HCT116 (cell line): ENCODE measurements at regions not wholly inside any gene's neighbourhood (a gene's known extent, or its start where the extent isn't known, plus 50 kb on each side); places are given as distances from the start of the nearest gene placed in this dataset.

Source experiments
- ATAC-seq: fragments of 200-7000 bp; cut with Tn5 transposase; 2 replicates; pipeline ENCODE4 v1.9.1; 2020; ENCODE audit warnings: mild to moderate bottlenecking, moderate library complexity
- BruUV-seq: library from RNA; stranded (reverse); fragments of 400-500 nt; replicated peaks from 2 replicates; lab custom pipeline; 2021; lab: Mats Ljungman, UMichigan
- CTCF ChIA-PET: fragments of 300-600 bp; sonication (Branson Sonifier 250); formaldehyde crosslinking; loops from one replicate; lab custom pipeline; 2021; ENCODE audit warnings: antibody characterized with exemption; lab: Charles Lee
- POLR2A ChIA-PET: fragments of 300-600, 350-600 bp; sonication (Branson Sonifier 250); formaldehyde crosslinking; loops from one replicate; lab custom pipeline; 2021; ENCODE audit warnings: antibody characterized with exemption; lab: Charles Lee
- RAD21 ChIA-PET, 2 experiments: fragments of 300-600 bp; sonication (Branson Sonifier 250); formaldehyde crosslinking; loops; one replicate each; lab custom pipeline; 2023; ENCODE audit warnings: low total read pairs in 2 of 2; ENCODE audit not compliant: uncharacterized antibody in 2 of 2, unreplicated experiment in 2 of 2, low non-redundant PET in 1 of 2; lab: Charles Lee
- DNase-seq: peaks from one replicate; pipeline ENCODE4 v3.0.0-alpha.2; 2010; ENCODE audit warnings: low read depth, low spot score
- H2AFZ ChIP-seq: fragments of 200-600 bp; shearing (Covaris generic), sonication (generic); 2 replicates; pipeline ENCODE4 v1.6.1; 2017; ENCODE audit warnings: low read depth, mixed run types, mixed read lengths, antibody characterized with exemption, low read length; ENCODE audit not compliant: poor library complexity, severe bottlenecking
- H3K27ac ChIP-seq: 2 replicates; pipeline ENCODE4 v1.5.1; 2012; ENCODE audit warnings: low read depth, low read length
- H3K27me3 ChIP-seq: fragments of 200-600 bp; sonication (generic); 2 replicates; pipeline ENCODE4 v1.6.1; 2016; ENCODE audit warnings: mixed run types, low read length, mixed read lengths; ENCODE audit not compliant: insufficient read depth
- H3K36me3 ChIP-seq, 2 experiments: fragments of 200-500 bp in 1 of 2; fragments of 200-600 bp in 1 of 2; sonication (Bioruptor generic) in 1 of 2; sonication (generic) in 1 of 2; 2 replicates each; pipeline versions ENCODE4 v1.5.1 to v1.6.1; 2014 to 2016; ENCODE audit warnings: low read length in 2 of 2, inconsistent platforms in 1 of 2, mixed read lengths in 1 of 2, mixed run types in 1 of 2; ENCODE audit not compliant: insufficient read depth in 2 of 2, control insufficient read depth in 1 of 2
- H3K4me1 ChIP-seq, 2 experiments: fragments of 200-600 bp in 1 of 2; sonication (generic) in 1 of 2; 2 replicates each; pipeline versions ENCODE4 v1.5.1 to v1.6.1; 2012 to 2017; ENCODE audit warnings: low read length in 2 of 2, inconsistent platforms in 1 of 2, mild to moderate bottlenecking in 1 of 2, mixed read lengths in 1 of 2, mixed run types in 1 of 2, moderate library complexity in 1 of 2; ENCODE audit not compliant: insufficient read depth in 2 of 2, control insufficient read depth in 1 of 2
- H3K4me2 ChIP-seq: fragments of 200-600 bp; sonication (generic); 2 replicates; pipeline ENCODE4 v1.6.1; 2017; ENCODE audit warnings: mixed run types, low read length, mixed read lengths
- H3K4me3 ChIP-seq, 2 experiments: fragments of 200-600 bp in 1 of 2; sonication (generic) in 1 of 2; replicated peaks in 1 of 2; 2 replicates each; pipeline ENCODE4 v1.5.1; 2011 to 2016; ENCODE audit warnings: low read length in 2 of 2, control low read depth in 1 of 2, low read depth in 1 of 2, mild to moderate bottlenecking in 1 of 2, mixed read lengths in 1 of 2, mixed run types in 1 of 2
- H3K79me2 ChIP-seq: fragments of 200-600 bp; sonication (generic); 2 replicates; pipeline ENCODE4 v1.6.1; 2017; ENCODE audit warnings: mild to moderate bottlenecking, mixed run types, low read length, moderate library complexity, mixed read lengths; ENCODE audit not compliant: insufficient read depth
- H3K9ac ChIP-seq: fragments of 200-600 bp; sonication (generic); 2 replicates; pipeline ENCODE4 v1.6.1; 2016; ENCODE audit warnings: low read length, mixed read lengths
- H3K9me2 ChIP-seq: fragments of 200-600 bp; sonication (generic), shearing (Covaris generic); 2 replicates; pipeline ENCODE4 v1.6.1; 2017; ENCODE audit warnings: mixed run types, mild to moderate bottlenecking, moderate library complexity; ENCODE audit not compliant: insufficient read depth
- H3K9me3 ChIP-seq, 2 experiments: fragments of 200-500 bp in 1 of 2; fragments of 200-600 bp in 1 of 2; sonication (Bioruptor generic) in 1 of 2; sonication (generic) in 1 of 2; 2 replicates each; pipeline ENCODE4 v1.6.1; 2014 to 2017; ENCODE audit warnings: low read length in 2 of 2, mixed read lengths in 2 of 2, inconsistent platforms in 1 of 2, low read depth in 1 of 2, mild to moderate bottlenecking in 1 of 2, mixed run types in 1 of 2, moderate library complexity in 1 of 2; ENCODE audit not compliant: control insufficient read depth in 1 of 2, insufficient read depth in 1 of 2
- H4K20me1 ChIP-seq: fragments of 200-600 bp; sonication (generic), shearing (Covaris generic); 2 replicates; pipeline ENCODE4 v1.6.1; 2017; ENCODE audit warnings: mixed run types, mild to moderate bottlenecking, moderate library complexity; ENCODE audit not compliant: insufficient read depth
- CEBPB ChIP-seq: IDR thresholded peaks from 2 replicates; pipeline ENCODE4 v1.6.1; 2012; ENCODE audit warnings: low read depth
- ELF1 ChIP-seq: IDR thresholded peaks from 2 replicates; pipeline ENCODE4 v1.6.1; 2012; ENCODE audit warnings: low read depth, borderline replicate concordance
- EZH2 ChIP-seq: fragments of 200-600 bp; sonication (generic); IDR thresholded peaks from 2 replicates; pipeline ENCODE4 v1.6.1; 2017; ENCODE audit warnings: antibody characterized with exemption, mixed run types
- POLR2A ChIP-seq: IDR thresholded peaks from 2 replicates; pipeline ENCODE4 v1.7.0; 2011; ENCODE audit warnings: borderline replicate concordance; ENCODE audit not compliant: insufficient read depth, insufficient read length; ENCODE audit errors: extremely low read depth
- POLR2AphosphoS5 ChIP-seq: IDR thresholded peaks from 2 replicates; pipeline ENCODE4 v1.6.1; 2011; ENCODE audit warnings: mild to moderate bottlenecking, low read depth, low read length, moderate library complexity
- SIN3A ChIP-seq: IDR thresholded peaks from 2 replicates; pipeline ENCODE4 v1.6.1; 2012; ENCODE audit warnings: low read depth
- SP1 ChIP-seq: IDR thresholded peaks from 2 replicates; pipeline ENCODE4 v1.6.1; 2012; ENCODE audit warnings: low read depth
- SRF ChIP-seq: IDR thresholded peaks from 2 replicates; pipeline ENCODE4 v1.6.1; 2012; ENCODE audit warnings: low read depth
- TCF7L2 ChIP-seq: IDR thresholded peaks from 2 replicates; pipeline ENCODE4 v1.7.0; 2011; ENCODE audit warnings: borderline replicate concordance, inconsistent platforms; ENCODE audit not compliant: insufficient read depth, insufficient read length; ENCODE audit errors: extremely low read depth
- YY1 ChIP-seq: IDR thresholded peaks from 2 replicates; pipeline ENCODE4 v1.6.1; 2011; ENCODE audit warnings: low read length, low read depth, moderate library complexity, mild to moderate bottlenecking; ENCODE audit not compliant: insufficient replicate concordance; ENCODE audit errors: extremely low read depth
- ZFX ChIP-seq: fragments of 450-650 bp; IDR thresholded peaks from 2 replicates; pipeline ENCODE4 v1.6.1; 2017
- ZNF274 ChIP-seq: fragments of 200-500 bp; sonication (Bioruptor generic); IDR thresholded peaks from 2 replicates; pipeline ENCODE4 v1.6.1; 2014; ENCODE audit warnings: mild to moderate bottlenecking, low read depth, low read length, inconsistent platforms
- intact Hi-C: fragments of 100-400 bp; cut with micrococcal nuclease; formaldehyde crosslinking; loops from 2 replicates; pipeline ENCODE4 v1.10.0; 2022
- TF ChIP-seq, protein P1 (sequence below): IDR thresholded peaks from 2 replicates; pipeline ENCODE4 v1.6.1; 2011; ENCODE audit warnings: mild to moderate bottlenecking, low read length, moderate library complexity; ENCODE audit not compliant: insufficient replicate concordance; ENCODE audit errors: extremely low read depth
- TF ChIP-seq, protein P2 (sequence below): IDR thresholded peaks from 2 replicates; pipeline ENCODE4 v1.6.1; 2012
- TF ChIP-seq, protein P3 (sequence below), 3 experiments: fragments of 200-600 bp in 1 of 3; sonication (generic) in 1 of 3; IDR thresholded peaks in 2 of 3; conservative IDR thresholded peaks in 1 of 3; 2 replicates each; pipeline ENCODE4 v1.5.1; 2012 to 2017; ENCODE audit warnings: low read depth in 2 of 3, low read length in 2 of 3, antibody characterized with exemption in 1 of 3, borderline replicate concordance in 1 of 3, control low read depth in 1 of 3, mild to moderate bottlenecking in 1 of 3, mixed read lengths in 1 of 3, mixed run types in 1 of 3, moderate library complexity in 1 of 3; ENCODE audit not compliant: insufficient read depth in 1 of 3
- TF ChIP-seq, protein P4 (sequence below): IDR thresholded peaks from 2 replicates; pipeline ENCODE4 v1.6.1; 2012

DNA sequence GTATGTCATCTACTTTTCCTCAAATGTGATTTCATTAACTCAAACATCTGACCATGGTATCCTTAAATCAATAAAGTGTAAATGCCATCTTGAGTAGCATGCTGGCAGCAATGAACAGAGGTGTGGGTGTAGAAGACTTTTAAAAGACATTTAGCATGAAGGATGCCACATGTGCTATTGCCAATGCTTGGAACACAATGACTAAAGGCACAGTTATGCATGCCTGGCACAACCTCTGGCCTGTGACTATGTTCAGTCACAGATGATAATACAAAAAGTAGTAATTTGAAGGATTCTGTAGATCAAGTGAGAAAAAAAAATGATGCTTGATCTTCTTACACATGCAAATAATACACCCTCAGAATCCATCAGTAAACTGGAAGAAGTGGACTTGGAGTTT is 938.9 kb upstream of the ADGRL4 start (continued):
- TF ChIP-seq ZNF274 (no peak), SIN3A (no peak), ZFX (no peak)

DNA sequence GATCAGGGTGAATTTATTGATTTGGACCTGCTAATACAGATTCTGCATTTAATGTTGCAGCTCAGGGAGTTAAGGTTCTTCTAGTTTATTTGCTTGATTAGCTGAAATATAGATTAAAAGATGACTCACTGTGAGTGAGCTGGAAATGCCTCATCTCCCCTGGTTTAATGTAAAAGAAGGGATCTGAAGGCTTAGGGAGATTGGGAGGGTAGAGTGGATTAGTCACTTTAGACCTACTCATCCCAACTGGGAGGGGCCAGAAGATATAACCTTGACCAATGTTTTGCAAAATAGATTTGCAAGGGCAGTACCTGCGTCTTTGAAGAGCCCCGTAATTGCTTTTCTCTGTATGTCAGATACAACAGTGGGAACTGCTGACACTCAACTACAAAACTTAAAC is 922.8 kb upstream of the ADGRL4 start:
- DNase-seq = no peak
- no peak overlapping the region for H3K4me3 ChIP-seq
- H3K9ac ChIP-seq = no peak overlapping the region
- no peak overlapping the region for H3K27ac ChIP-seq
- H2AFZ ChIP-seq = no peak overlapping the region
- no peaks in the 10 kb centered on the region for H3K79me2 ChIP-seq
- POLR2A ChIA-PET = no interaction called here
- TF ChIP-seq POLR2A = no peak
- TF ChIP-seq TCF7L2 = no peak
- no peak for TF ChIP-seq ELF1
- RAD21 ChIA-PET = no interaction called here
- H3K9me3 ChIP-seq = no peaks in the 10 kb centered on the region
- no peak overlapping the region for H3K4me2 ChIP-seq
- ATAC-seq = no peak
- no peaks in the 10 kb centered on the region for H4K20me1 ChIP-seq
- H3K27me3 ChIP-seq = no peaks in the 10 kb centered on the region
- H3K9me2 ChIP-seq = no peaks in the 10 kb centered on the region
- CTCF ChIA-PET = no interaction called here
- no peaks in the 10 kb centered on the region for H3K4me1 ChIP-seq
- intact Hi-C loops = no loop called here
- H3K36me3 ChIP-seq = no peaks in the 10 kb centered on the region
- BruUV-seq = no TSS peak

DNA sequence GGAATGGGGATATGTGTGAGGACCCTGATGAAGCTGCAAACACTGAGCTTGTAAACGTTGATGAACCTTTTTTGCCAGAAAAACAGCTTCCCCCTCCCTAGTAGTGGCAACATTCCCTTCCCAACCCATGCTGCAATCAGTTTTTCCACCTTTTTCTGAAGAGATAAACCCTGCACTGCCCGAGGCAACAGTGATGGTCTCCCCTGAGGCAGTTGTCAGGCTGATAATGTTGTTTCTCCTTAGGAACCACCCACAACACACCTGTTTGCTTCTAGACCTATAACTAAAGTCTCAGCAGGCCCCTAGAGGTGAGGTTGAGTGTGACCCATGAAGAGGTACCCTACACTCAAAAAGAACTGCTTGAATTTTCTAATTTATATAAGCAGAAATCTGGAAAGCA is 922.4 kb upstream of the ADGRL4 start:
- Histone ChIP-seq H4K20me1 (no peaks in the 10 kb centered on the region), H3K9me3 (no peaks in the 10 kb centered on the region), H2AFZ (no peak overlapping the region), H3K4me2 (no peak overlapping the region), H3K27ac (no peak overlapping the region), H3K36me3 (no peaks in the 10 kb centered on the region), H3K27me3 (no peaks in the 10 kb centered on the region), H3K4me1 (no peaks in the 10 kb centered on the region), H3K9ac (no peak overlapping the region), H3K79me2 (no peaks in the 10 kb centered on the region), H3K9me2 (no peaks in the 10 kb centered on the region), H3K4me3 (no peak overlapping the region)
- ChIA-PET POLR2A (no interaction called here), RAD21 (no interaction called here), CTCF (no interaction called here)
- ATAC-seq = no peak
- DNase-seq = no peak
- intact Hi-C loops = no loop called here
- BruUV-seq = no TSS peak
- no peak for TF ChIP-seq TCF7L2
- TF ChIP-seq POLR2AphosphoS5 = no peak
- no peak for TF ChIP-seq SRF
- no peak for TF ChIP-seq YY1
- TF ChIP-seq, protein P1, sequence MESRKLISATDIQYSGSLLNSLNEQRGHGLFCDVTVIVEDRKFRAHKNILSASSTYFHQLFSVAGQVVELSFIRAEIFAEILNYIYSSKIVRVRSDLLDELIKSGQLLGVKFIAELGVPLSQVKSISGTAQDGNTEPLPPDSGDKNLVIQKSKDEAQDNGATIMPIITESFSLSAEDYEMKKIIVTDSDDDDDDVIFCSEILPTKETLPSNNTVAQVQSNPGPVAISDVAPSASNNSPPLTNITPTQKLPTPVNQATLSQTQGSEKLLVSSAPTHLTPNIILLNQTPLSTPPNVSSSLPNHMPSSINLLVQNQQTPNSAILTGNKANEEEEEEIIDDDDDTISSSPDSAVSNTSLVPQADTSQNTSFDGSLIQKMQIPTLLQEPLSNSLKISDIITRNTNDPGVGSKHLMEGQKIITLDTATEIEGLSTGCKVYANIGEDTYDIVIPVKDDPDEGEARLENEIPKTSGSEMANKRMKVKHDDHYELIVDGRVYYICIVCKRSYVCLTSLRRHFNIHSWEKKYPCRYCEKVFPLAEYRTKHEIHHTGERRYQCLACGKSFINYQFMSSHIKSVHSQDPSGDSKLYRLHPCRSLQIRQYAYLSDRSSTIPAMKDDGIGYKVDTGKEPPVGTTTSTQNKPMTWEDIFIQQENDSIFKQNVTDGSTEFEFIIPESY = no peak
- TF ChIP-seq SP1 = no peak
- TF ChIP-seq ELF1 = no peak
- TF ChIP-seq EZH2 = no peak
- TF ChIP-seq, protein P2, sequence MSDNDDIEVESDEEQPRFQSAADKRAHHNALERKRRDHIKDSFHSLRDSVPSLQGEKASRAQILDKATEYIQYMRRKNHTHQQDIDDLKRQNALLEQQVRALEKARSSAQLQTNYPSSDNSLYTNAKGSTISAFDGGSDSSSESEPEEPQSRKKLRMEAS = no peak
- TF ChIP-seq CEBPB = no peak
- no peak for TF ChIP-seq SIN3A
- TF ChIP-seq, protein P3, sequence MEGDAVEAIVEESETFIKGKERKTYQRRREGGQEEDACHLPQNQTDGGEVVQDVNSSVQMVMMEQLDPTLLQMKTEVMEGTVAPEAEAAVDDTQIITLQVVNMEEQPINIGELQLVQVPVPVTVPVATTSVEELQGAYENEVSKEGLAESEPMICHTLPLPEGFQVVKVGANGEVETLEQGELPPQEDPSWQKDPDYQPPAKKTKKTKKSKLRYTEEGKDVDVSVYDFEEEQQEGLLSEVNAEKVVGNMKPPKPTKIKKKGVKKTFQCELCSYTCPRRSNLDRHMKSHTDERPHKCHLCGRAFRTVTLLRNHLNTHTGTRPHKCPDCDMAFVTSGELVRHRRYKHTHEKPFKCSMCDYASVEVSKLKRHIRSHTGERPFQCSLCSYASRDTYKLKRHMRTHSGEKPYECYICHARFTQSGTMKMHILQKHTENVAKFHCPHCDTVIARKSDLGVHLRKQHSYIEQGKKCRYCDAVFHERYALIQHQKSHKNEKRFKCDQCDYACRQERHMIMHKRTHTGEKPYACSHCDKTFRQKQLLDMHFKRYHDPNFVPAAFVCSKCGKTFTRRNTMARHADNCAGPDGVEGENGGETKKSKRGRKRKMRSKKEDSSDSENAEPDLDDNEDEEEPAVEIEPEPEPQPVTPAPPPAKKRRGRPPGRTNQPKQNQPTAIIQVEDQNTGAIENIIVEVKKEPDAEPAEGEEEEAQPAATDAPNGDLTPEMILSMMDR (IDR thresholded peaks at IDR 0.05 in 2 of 3, conservative IDR thresholded peaks at IDR 0.05 in 1 of 3; ENCODE audit: borderline replicate concordance in 1 of 3, insufficient read depth in 1 of 3, low read depth in 2 of 3, low read length in 2 of 3) = no peak
- no peak for TF ChIP-seq POLR2A
- TF ChIP-seq, protein P4, sequence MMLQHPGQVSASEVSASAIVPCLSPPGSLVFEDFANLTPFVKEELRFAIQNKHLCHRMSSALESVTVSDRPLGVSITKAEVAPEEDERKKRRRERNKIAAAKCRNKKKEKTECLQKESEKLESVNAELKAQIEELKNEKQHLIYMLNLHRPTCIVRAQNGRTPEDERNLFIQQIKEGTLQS = no peak
